ENCODE measurements at regions not wholly inside any gene's neighbourhood (a gene's known extent, or its start where the extent isn't known, plus 50 kb on each side); places are given as distances from the start of the nearest gene placed in this dataset.
A peak's percentile ranks its signal among the peaks of the same experiment; 100 is the strongest.

- DNase-seq (ENCODE audit: low read depth): no peak
Observed at GRCh38 chr9:80410106-80410505, 838.3 kb downstream of the TLE4 start.

- no peak for DNase-seq (ENCODE audit: low read depth)
Observed at GRCh38 chr9:80407220-80407619, 835.5 kb downstream of the TLE4 start.

DNA sequence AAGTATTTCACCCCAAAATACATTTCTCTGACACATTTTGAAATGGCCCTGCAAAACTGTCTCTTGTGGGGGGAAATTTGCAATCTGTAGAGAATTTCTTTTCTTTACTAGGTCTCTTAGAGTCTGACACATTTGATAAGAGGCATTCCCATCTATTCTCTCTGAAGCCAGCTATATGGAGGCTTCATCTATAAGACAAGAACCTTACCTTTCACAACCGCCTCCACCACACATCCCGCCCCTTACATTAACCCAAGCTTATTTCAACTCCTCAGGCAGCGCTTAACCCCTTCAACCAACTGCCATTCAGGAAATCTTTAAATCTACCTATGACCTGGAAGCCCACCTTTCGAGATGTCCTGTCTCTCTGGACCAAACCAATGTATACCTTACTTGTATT lies 829.5 kb downstream of the TLE4 start:
- no peak for DNase-seq (ENCODE audit: low read depth)

DNA sequence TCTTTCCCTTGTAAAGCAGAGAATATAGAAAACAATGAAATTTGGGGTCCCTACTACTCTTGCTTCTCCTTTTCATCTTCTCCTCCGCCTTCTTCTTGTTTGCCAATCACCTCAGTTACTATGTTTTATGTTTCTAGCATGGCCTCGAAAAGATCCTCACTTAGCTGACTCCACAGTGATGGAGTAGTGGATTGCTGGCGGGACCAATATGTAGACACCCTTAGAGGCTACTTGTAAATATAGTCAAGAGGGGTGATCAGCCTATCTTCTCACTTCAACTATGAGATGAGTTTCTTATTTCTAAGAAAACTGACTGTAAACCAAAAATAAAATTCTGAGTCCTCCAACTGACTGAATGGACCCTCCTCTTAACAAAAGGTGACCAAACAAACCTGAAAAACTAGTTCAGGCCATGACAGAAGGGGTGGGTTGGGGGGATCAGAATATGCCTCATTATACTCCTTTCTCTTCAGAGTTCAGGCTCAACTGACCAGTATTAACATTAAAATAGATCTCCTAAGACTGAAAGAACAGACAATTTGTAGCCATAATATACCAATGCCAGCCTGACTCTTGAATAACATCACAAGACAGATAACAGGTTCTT lies 829.0 kb downstream of the TLE4 start:
- DNase-seq (ENCODE audit: low read depth): no peak

- no peak for DNase-seq (ENCODE audit: low read depth)
Observed at GRCh38 chr9:80399606-80400005, 827.8 kb downstream of the TLE4 start.

- no peak for DNase-seq (ENCODE audit: low read depth)
Observed at GRCh38 chr9:80387828-80388227, 816.1 kb downstream of the TLE4 start.

DNA sequence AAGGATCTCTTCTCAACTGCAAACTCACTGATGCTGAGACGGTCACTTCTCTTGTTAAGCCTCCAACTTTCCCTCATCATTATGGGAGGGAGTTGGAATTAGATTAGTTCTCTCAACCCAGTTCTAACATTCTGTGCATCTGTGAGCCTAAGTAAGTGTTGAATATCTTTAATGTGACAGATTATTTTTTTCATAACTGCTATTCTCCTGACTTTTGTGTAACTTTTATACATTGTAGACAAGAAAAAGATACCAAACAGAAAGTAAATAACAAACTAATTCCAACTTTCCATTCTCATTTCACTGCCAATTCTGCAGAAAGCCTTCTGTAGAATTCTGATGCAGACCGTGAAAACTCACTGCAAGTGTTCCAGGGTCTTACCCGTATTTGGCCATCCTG lies 813.5 kb downstream of the TLE4 start:
- DNase-seq (ENCODE audit: low read depth): no peak

DNA sequence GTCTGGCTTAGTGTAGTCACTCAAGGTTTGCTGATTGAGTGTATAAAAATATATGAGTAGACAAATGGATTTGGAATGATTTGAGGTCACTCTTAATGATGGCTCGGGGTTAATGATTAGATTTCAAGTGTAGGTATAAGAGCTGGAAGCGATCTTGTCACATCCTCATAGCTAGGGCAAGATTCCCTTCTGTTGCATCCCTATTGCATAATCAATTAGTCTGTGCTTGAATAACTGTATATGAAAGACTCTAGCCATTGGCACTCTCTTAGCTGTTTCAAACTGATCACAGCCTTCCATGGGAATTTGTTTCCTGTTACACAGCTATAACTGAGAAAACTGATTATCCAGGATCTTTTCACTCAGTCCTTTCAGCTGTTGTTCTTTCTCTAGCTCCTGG lies 811.6 kb downstream of the TLE4 start:
- DNase-seq (ENCODE audit: low read depth): no peak

GRCh38 chr9:80382211-80382891 lies 810.6 kb downstream of the TLE4 start:
- no peak for DNase-seq (ENCODE audit: low read depth)

DNA sequence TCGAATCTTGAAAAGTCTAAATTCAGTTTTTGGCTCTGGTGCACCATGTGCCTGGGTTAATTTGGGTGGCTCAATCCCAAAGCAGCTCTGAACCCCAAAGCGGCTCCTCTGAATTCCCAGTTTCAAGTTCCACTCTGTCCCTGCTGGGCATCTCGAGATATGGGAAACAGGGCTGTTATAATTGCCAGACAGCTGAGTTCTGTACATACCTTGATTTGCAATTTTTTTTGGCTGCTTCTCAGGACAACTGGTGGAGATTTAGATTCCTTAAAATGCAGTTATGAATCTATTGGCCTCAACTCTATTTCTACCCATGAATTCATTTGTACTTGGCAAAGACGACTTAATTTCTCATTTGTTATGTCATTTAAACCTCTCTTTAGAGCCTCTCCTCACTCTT lies 808.5 kb downstream of the TLE4 start:
- no peak for DNase-seq (ENCODE audit: low read depth)

GRCh38 chr9:80378669-80379293 lies 807.0 kb downstream of the TLE4 start:
- no peak for DNase-seq (ENCODE audit: low read depth)

- DNase-seq (ENCODE audit: low read depth): no peak
Observed at GRCh38 chr9:80376180-80376579, 804.4 kb downstream of the TLE4 start.

GRCh38 chr9:80375477-80375876 lies 803.7 kb downstream of the TLE4 start:
- no peak for DNase-seq (ENCODE audit: low read depth)

GRCh38 chr9:80369641-80370040 lies 797.9 kb downstream of the TLE4 start:
- DNase-seq (ENCODE audit: low read depth): peak; percentile 1

- no peak for DNase-seq (ENCODE audit: low read depth)
Observed at GRCh38 chr9:80366626-80367025, 794.9 kb downstream of the TLE4 start.

GRCh38 chr9:80359941-80360881 lies 788.4 kb downstream of the TLE4 start:
- DNase-seq (ENCODE audit: low read depth): no peak

GRCh38 chr9:80359291-80359690 lies 787.5 kb downstream of the TLE4 start:
- no peak for DNase-seq (ENCODE audit: low read depth)

DNA sequence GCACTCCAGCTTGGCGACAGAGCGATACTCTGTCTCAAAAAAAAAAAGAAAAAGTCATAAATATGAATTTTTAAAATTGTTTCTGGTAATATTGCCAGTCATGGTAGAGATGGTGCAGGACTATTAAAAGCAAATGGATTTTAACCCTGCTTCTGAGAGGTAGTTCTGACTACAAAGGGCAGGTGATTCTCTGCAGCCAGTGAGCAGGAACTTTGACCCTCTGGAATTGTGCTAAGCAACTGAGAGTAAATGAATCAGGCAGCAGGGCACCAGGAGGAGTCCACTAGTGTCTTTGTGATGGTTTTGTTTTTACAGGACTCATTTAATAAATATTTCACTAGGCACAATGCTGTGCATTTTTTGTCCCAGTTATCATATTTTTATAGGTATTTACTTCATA lies 781.2 kb downstream of the TLE4 start:
- no peak for DNase-seq (ENCODE audit: low read depth)

GRCh38 chr9:80351612-80352011 lies 779.8 kb downstream of the TLE4 start:
- no peak for DNase-seq (ENCODE audit: low read depth)

DNA sequence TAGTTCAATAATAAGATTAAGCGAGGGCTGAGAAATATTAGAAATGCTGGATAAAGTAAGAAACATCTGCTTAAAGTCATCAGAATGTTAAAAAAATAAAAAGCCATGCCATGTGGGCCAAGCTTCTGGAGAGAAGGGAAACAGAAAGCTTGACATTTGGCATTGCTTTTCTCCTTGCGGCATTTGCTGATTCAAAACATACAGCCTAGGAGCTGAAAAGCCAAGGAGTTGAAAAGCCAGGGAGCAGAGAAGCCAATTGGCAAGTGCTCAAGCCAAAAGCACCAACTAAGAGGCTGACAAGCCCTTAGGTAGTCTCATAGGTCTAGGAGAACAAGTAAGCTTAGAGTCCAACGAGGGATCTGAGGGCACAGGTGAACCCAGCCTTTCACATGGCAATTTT lies 754.3 kb downstream of the TLE4 start:
- DNase-seq (ENCODE audit: low read depth): no peak

DNA sequence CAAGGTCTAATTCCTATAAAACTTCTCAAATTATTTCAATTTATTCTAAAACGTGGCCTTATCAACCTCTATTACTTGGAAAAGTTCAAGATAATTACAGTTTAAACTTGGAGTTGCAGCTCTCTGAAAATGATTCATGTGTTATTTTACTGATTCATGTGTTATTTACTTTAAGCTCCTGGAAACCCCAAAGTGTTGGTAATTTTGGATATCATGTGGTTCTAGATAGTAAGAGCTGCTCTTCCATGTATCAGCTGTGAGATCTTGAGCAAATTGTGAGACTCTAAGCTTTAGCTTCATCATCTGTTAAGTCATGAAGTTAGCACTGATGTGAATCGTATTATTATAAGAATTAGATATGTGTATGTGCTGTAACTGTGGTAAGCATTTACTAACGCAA lies 749.2 kb downstream of the TLE4 start:
- DNase-seq (ENCODE audit: low read depth): no peak

DNA sequence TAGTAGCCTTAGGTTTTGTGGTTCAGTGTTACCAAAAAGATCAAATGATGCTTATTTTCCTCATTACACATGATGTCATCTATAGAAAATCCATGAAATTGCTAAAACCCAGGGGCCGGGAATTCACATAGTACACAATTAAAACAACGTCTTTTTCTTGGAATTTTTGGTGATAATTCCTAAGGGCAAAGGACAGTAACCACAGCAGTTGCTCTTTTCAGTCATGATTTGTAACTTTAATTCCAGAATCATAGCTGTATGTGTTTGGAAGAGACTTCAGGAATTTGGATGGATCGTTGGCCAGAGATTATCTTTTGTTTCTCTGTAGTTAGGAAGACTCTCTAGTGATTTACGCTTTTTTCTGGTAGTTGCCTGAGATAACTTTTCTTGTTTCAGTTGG lies 748.7 kb downstream of the TLE4 start:
- DNase-seq (ENCODE audit: low read depth): no peak
